Fibroblast of lung (primary cell): ENCODE measurements at regions not wholly inside any gene's neighbourhood (a gene's known extent, or its start where the extent isn't known, plus 50 kb on each side); places are given as distances from the start of the nearest gene placed in this dataset.

ENCODE experiments used
- CTCF ChIP-seq, 2 donors: IDR thresholded peaks in 1 of 2; conservative IDR thresholded peaks in 1 of 2; 1 replicate in 1 of 2; 2 replicates in 1 of 2; pipeline ENCODE4 v1.5.1; 2011 to 2012; ENCODE audit warnings: low read length in 2 of 2, control low read depth in 1 of 2, inconsistent platforms in 1 of 2, low read depth in 1 of 2, mild to moderate bottlenecking in 1 of 2
- EZH2 ChIP-seq: IDR thresholded peaks from 2 replicates; pipeline ENCODE4 v1.5.1; 2012; ENCODE audit warnings: low read length, control low read depth, mild to moderate bottlenecking; ENCODE audit errors: missing control alignments

GRCh38 chr17:83019376-83019775 lies 60.0 kb upstream of the METRNL start:
- TF ChIP-seq EZH2 = no peak
- no peak for TF ChIP-seq CTCF (conservative IDR thresholded peaks at IDR 0.05 in 1 of 2, IDR thresholded peaks at IDR 0.05 in 1 of 2; ENCODE audit: low read depth in 1 of 2, low read length in 2 of 2)
